Endothelial cell of umbilical vein (primary cell): ENCODE measurements at regions not wholly inside any gene's neighbourhood (a gene's known extent, or its start where the extent isn't known, plus 50 kb on each side); places are given as distances from the start of the nearest gene placed in this dataset.

Experiments used
- BruUV-seq: library from RNA; stranded (reverse); fragments of 400-500 nt; replicated peaks from 2 replicates; lab custom pipeline; 2021; lab: Mats Ljungman, UMichigan
- CTCF ChIA-PET: fragments of 300-600, 350-600 bp; sonication (Branson Sonifier 250); formaldehyde crosslinking; loops from one replicate; lab custom pipeline; 2021; ENCODE audit warnings: antibody characterized with exemption, inconsistent platforms; lab: Charles Lee
- POLR2A ChIA-PET: fragments of 300-600, 350-600 bp; sonication (Branson Sonifier 250); formaldehyde crosslinking; loops from one replicate; lab custom pipeline; 2021; ENCODE audit warnings: antibody characterized with exemption, inconsistent platforms; lab: Charles Lee
- DNase-seq: peaks from one replicate; pipeline ENCODE4 v3.0.0-alpha.2; 2011; ENCODE audit warnings: low read depth, low spot score
- FAIRE-seq: peaks from 2 replicates; lab custom pipeline; 2011; peaks lifted over from hg19 to GRCh38; lab: Jason Lieb, UNC
- H2AFZ ChIP-seq: 2 replicates; pipeline ENCODE4 v1.6.0; 2012; ENCODE audit warnings: low read depth, low read length, control low read depth, inconsistent platforms
- H3K27ac ChIP-seq: 2 replicates; pipeline ENCODE4 v1.5.1; 2011; ENCODE audit warnings: low read depth, mild to moderate bottlenecking, control low read depth, low read length, moderate library complexity; ENCODE audit not compliant: insufficient read depth
- H3K27me3 ChIP-seq, 2 experiments: 2 replicates each; pipeline versions ENCODE4 v1.6.0 to v1.6.1; 2011; ENCODE audit warnings: low read length in 2 of 2, mixed read lengths in 1 of 2; ENCODE audit not compliant: control insufficient read depth in 2 of 2, insufficient read depth in 2 of 2
- H3K36me3 ChIP-seq, 2 experiments: 2 replicates in 1 of 2; 3 replicates in 1 of 2; pipeline ENCODE4 v1.5.1; 2011; ENCODE audit warnings: low read length in 2 of 2, mild to moderate bottlenecking in 1 of 2, moderate library complexity in 1 of 2; ENCODE audit not compliant: control insufficient read depth in 2 of 2, insufficient read depth in 2 of 2; ENCODE audit errors: extremely low read depth in 1 of 2
- H3K4me1 ChIP-seq: 3 replicates; pipeline ENCODE4 v1.5.1; 2011; ENCODE audit warnings: mild to moderate bottlenecking, low read length; ENCODE audit not compliant: control insufficient read depth, insufficient read depth; ENCODE audit errors: extremely low read depth
- H3K4me2 ChIP-seq: 2 replicates; pipeline ENCODE4 v1.6.1; 2011; ENCODE audit warnings: low read length, control low read depth, mixed read lengths; ENCODE audit not compliant: insufficient read depth
- H3K4me3 ChIP-seq, 3 experiments: fragments of 200-600 bp in 1 of 3; sonication (generic), shearing (Covaris generic) in 1 of 3; replicated peaks in 1 of 3; 2 replicates each; pipeline ENCODE4 v1.5.1; 2011 to 2016; ENCODE audit warnings: control low read depth in 3 of 3, low read length in 3 of 3, mild to moderate bottlenecking in 2 of 3, inconsistent platforms in 1 of 3, low read depth in 1 of 3, moderate library complexity in 1 of 3; ENCODE audit not compliant: insufficient read depth in 1 of 3
- H3K79me2 ChIP-seq: 2 replicates; pipeline ENCODE4 v1.6.0; 2012; ENCODE audit warnings: low read length, inconsistent platforms; ENCODE audit not compliant: control insufficient read depth, insufficient read depth
- H3K9ac ChIP-seq: replicated peaks from 2 replicates; pipeline ENCODE3; 2011; ENCODE audit warnings: low read length, control low read depth; ENCODE audit not compliant: insufficient read depth; ENCODE audit errors: extremely low read depth
- H3K9me1 ChIP-seq: replicated peaks from 3 replicates; pipeline ENCODE4 v1.6.0; 2011; ENCODE audit warnings: mild to moderate bottlenecking, low read length; ENCODE audit not compliant: control insufficient read depth, insufficient read depth; ENCODE audit errors: extremely low read depth
- H3K9me3 ChIP-seq: replicated peaks from 2 replicates; pipeline ENCODE4 v1.5.1; 2012; ENCODE audit warnings: low read length, inconsistent platforms; ENCODE audit not compliant: control insufficient read depth, insufficient read depth
- H4K20me1 ChIP-seq: replicated peaks from 2 replicates; pipeline ENCODE3; 2011; ENCODE audit warnings: mild to moderate bottlenecking, low read length; ENCODE audit not compliant: control insufficient read depth, insufficient read depth; ENCODE audit errors: extremely low read depth
- EZH2 ChIP-seq: IDR thresholded peaks from 2 replicates; pipeline ENCODE4 v1.6.1; 2012; ENCODE audit warnings: borderline replicate concordance, low read depth, mild to moderate bottlenecking, moderate library complexity, low read length, inconsistent platforms; ENCODE audit not compliant: severe bottlenecking
- FOS ChIP-seq: IDR thresholded peaks from 2 replicates; pipeline ENCODE4 v1.6.1; 2011; ENCODE audit warnings: mild to moderate bottlenecking, low read length, moderate library complexity, borderline replicate concordance; ENCODE audit not compliant: insufficient read depth
- GATA2 ChIP-seq: IDR thresholded peaks from 2 replicates; pipeline ENCODE4 v1.7.0; 2011; ENCODE audit warnings: low read depth, mild to moderate bottlenecking, moderate library complexity, mixed read lengths, low read length; ENCODE audit not compliant: insufficient read length, insufficient read depth
- JUN ChIP-seq: IDR thresholded peaks from 2 replicates; pipeline ENCODE4 v1.6.1; 2011; ENCODE audit warnings: borderline replicate concordance, low read depth; ENCODE audit not compliant: insufficient read length, insufficient read depth
- MAX ChIP-seq: IDR thresholded peaks from 2 replicates; pipeline ENCODE4 v1.6.1; 2011; ENCODE audit not compliant: insufficient read depth, insufficient read length
- MYC ChIP-seq: IDR thresholded peaks from one replicate; pipeline ENCODE4 v1.6.1; 2011; ENCODE audit warnings: mild to moderate bottlenecking, low read depth, low read length
- POLR2A ChIP-seq: IDR thresholded peaks from 2 replicates; pipeline ENCODE4 v1.6.1; 2012; ENCODE audit warnings: low read depth, mild to moderate bottlenecking, control low read depth, low read length
- POLR2AphosphoS5 ChIP-seq: IDR thresholded peaks from 2 replicates; pipeline ENCODE4 v1.6.1; 2012; ENCODE audit warnings: low read depth, mild to moderate bottlenecking, control low read depth, low read length, moderate library complexity; ENCODE audit not compliant: insufficient read depth
- dilution Hi-C: fragments of 300-500 bp; cut with MboI; formaldehyde crosslinking; loops from one replicate; pipeline ENCODE4 v1.15.0; 2019; ENCODE audit warnings: low sequenced_read_pairs; ENCODE audit not compliant: extremely low pct_ligation_motif_present
- intact Hi-C: fragments of 100-400 bp; cut with micrococcal nuclease; formaldehyde crosslinking; loops from one replicate; pipeline ENCODE4 v1.10.0; 2022
- TF ChIP-seq, protein P1 (sequence below), 2 donors: IDR thresholded peaks; 1 replicate in 1 of 2; 2 replicates in 1 of 2; pipeline ENCODE4 v1.5.1; 2011; ENCODE audit warnings: low read length in 2 of 2, mild to moderate bottlenecking in 2 of 2, moderate library complexity in 2 of 2, control low read depth in 1 of 2, inconsistent platforms in 1 of 2, low read depth in 1 of 2; ENCODE audit not compliant: insufficient read depth in 1 of 2; ENCODE audit errors: extremely low read depth in 1 of 2

DNA sequence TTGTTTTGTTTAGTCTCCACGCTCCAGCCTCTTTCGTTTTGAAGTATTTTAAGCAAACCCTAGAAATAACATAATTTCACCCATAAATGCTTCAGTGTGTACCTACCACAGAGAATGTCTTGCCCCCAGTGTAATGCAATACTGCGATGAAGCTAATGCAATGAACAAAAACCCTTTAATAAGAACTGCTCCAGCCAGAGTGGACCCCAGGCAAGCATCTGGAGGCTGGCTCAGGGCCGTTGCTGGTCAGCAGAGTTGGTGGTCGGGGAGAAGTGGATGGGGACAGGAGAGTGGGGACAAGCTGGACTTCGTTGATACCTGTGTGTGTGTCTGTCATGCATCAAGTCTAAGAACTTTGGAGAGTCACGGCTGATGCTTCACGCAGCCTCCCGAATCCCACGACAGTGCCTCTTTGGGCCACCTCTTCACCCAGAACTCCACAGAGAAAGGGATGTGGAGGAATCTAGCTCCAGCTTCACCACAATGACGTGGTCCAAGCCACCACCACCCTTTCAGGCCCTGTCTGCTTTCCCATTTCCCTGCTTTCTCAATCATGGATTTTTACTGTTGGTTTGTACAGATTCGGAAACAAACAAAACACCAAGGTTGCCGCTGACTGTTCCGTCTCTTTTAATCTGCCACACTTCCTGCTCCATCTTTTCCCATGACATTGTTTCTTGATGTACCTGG, 108.6 kb upstream of the ERRFI1 start:
- H3K4me3 ChIP-seq = no peak overlapping the region
- no peak overlapping the region for H3K9ac ChIP-seq
- peak overlapping the region; percentile 86 for H3K27ac ChIP-seq
- ChIA-PET CTCF (interaction anchor here (1.7 to 3.3 kb wide), 4 partner anchors 13 to 180 kb away, joined by 4 to 21 read pairs (median 10); no protein-coding TSS in a partner anchor), POLR2A (interaction anchor here (1.0 to 1.7 kb wide), 4 partner anchors 13 to 37 kb away, joined by 3 to 18 read pairs (median 4); no protein-coding TSS in a partner anchor)
- no peaks in the 10 kb centered on the region for H3K79me2 ChIP-seq
- H3K27me3 ChIP-seq = no peaks in the 10 kb centered on the region
- peaks cover 39% of the 10 kb centered on the region for H3K4me1 ChIP-seq
- intact Hi-C loops = loop anchor here (1.0 to 5.0 kb wide), 2 partner anchors 12 to 107 kb away; partner anchors contain the start of gene ERRFI1
- H3K4me2 ChIP-seq = peak overlapping the region; percentile 76
- H4K20me1 ChIP-seq = no peaks in the 10 kb centered on the region
- H2AFZ ChIP-seq = no peak overlapping the region
- no peaks in the 10 kb centered on the region for H3K36me3 ChIP-seq
- no peak for DNase-seq
- no TSS peak for BruUV-seq
- FAIRE-seq = no peak
- H3K9me1 ChIP-seq = no peaks in the 10 kb centered on the region
- dilution Hi-C loops = no loop called here
- no peaks in the 10 kb centered on the region for H3K9me3 ChIP-seq
- no peak for TF ChIP-seq MYC
- TF ChIP-seq MAX = no peak
- TF ChIP-seq, protein P1, sequence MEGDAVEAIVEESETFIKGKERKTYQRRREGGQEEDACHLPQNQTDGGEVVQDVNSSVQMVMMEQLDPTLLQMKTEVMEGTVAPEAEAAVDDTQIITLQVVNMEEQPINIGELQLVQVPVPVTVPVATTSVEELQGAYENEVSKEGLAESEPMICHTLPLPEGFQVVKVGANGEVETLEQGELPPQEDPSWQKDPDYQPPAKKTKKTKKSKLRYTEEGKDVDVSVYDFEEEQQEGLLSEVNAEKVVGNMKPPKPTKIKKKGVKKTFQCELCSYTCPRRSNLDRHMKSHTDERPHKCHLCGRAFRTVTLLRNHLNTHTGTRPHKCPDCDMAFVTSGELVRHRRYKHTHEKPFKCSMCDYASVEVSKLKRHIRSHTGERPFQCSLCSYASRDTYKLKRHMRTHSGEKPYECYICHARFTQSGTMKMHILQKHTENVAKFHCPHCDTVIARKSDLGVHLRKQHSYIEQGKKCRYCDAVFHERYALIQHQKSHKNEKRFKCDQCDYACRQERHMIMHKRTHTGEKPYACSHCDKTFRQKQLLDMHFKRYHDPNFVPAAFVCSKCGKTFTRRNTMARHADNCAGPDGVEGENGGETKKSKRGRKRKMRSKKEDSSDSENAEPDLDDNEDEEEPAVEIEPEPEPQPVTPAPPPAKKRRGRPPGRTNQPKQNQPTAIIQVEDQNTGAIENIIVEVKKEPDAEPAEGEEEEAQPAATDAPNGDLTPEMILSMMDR (IDR thresholded peaks at IDR 0.05; ENCODE audit: extremely low read depth in 1 of 2, insufficient read depth in 1 of 2, low read depth in 1 of 2, low read length in 2 of 2) = no peak
- no peak for TF ChIP-seq EZH2
- TF ChIP-seq JUN = no peak
- no peak for TF ChIP-seq FOS
- TF ChIP-seq POLR2AphosphoS5 = no peak
- no peak for TF ChIP-seq GATA2
- TF ChIP-seq POLR2A = no peak
